ENCODE measurements at regions not wholly inside any gene's neighbourhood (a gene's known extent, or its start where the extent isn't known, plus 50 kb on each side); places are given as distances from the start of the nearest gene placed in this dataset.

- TF ChIP-seq CTCF (IDR thresholded peaks at IDR 0.05; ENCODE audit: insufficient read depth, low read length) (no peak), POLR2AphosphoS5 (IDR thresholded peaks at IDR 0.05; ENCODE audit: low read depth) (no peak), GABPA (IDR thresholded peaks at IDR 0.05; ENCODE audit: low read depth) (no peak), REST (IDR thresholded peaks at IDR 0.05; ENCODE audit: insufficient replicate concordance, low read depth) (no peak), SPI1 (IDR thresholded peaks at IDR 0.05; ENCODE audit: borderline replicate concordance, low read depth) (no peak)
Measured at GRCh38 chr5:18944771-18945170, 1043.2 kb downstream of the CDH18 start.

Measured in HL-60 (cell line).